Pancreas (tissue), 10 donors: ENCODE measurements at regions not wholly inside any gene's neighbourhood (a gene's known extent, or its start where the extent isn't known, plus 50 kb on each side); places are given as distances from the start of the nearest gene placed in this dataset.

Experiments used
- ATAC-seq, 4 donors: fragments of 200-7000 bp; cut with Tn5 transposase; one replicate each; pipeline versions ENCODE4 v1.8.0 to v1.9.1; 2020; ENCODE audit warnings: mild to moderate bottlenecking in 4 of 4, moderate library complexity in 4 of 4
- DNase-seq, 6 donors: peaks; one replicate each; pipeline ENCODE4 v3.0.0-alpha.2; 2020
- FAIRE-seq: peaks from 2 replicates; lab custom pipeline; 2012; peaks lifted over from hg19 to GRCh38; lab: Jason Lieb, UNC
- H3K27ac ChIP-seq, 4 donors: fragments of 200-600 bp; sonication (generic); 1 replicate in 3 of 4; 2 replicates in 1 of 4; pipeline versions ENCODE4 v1.5.0 to v1.8.0; 2020
- H3K27me3 ChIP-seq, 4 donors: fragments of 200-600 bp; one replicate each; pipeline ENCODE4 v1.8.0; 2021
- H3K36me3 ChIP-seq, 3 donors: fragments of 200-600 bp; sonication (generic) in 1 of 3; one replicate each; pipeline versions ENCODE4 v1.5.0 to v1.8.0; 2020 to 2021
- H3K4me1 ChIP-seq, 3 donors: fragments of 200-600 bp; one replicate each; pipeline ENCODE4 v1.8.0; 2021
- H3K4me3 ChIP-seq, 4 donors: fragments of 200-600 bp; sonication (generic) in 2 of 4; one replicate each; pipeline versions ENCODE4 v1.5.0 to v1.8.0; 2020 to 2021
- H3K9me3 ChIP-seq, 4 donors: fragments of 200-600 bp; one replicate each; pipeline ENCODE4 v1.8.0; 2021
- WGBS, 2 donors: extraction: QIAGEN DNeasy Blood & Tissue Kit; methylation state at CpG; one replicate each; pipeline ENCODE4 v1.1.7; 2013; 5-methylcytosine and 5-hydroxymethylcytosine counted together
- intact Hi-C, 3 donors: fragments of 100-400 bp; cut with DNase I; formaldehyde crosslinking; loops; one replicate each; pipeline versions ENCODE4 v1.11.1 to v1.14.2; 2022
- TF ChIP-seq, protein P1 (sequence below), 4 donors: fragments of 200-600 bp; sonication (generic) in 3 of 4; IDR thresholded peaks; one replicate each; pipeline versions ENCODE4 v1.5.0 to v1.8.0; 2021; ENCODE audit warnings: antibody characterized with exemption in 4 of 4
- donor health status: healthy with polysubstance abuse.
- donor health status: DM: no; HTN: no; CAD: no; lungs with moderate emphysema.
- donor health status: DM: no; HTN: no; CAD: no.
- donor health status: control.
- donor health status: control.
- donor health status: Bipolar disorder and iron deficiency.
- donor health status: DM: yes; HTN: yes; CAD: no.
- donor health status: DM: no; HTN: no; CAD: no.
- donor health status: DM: no; HTN: no; CAD: no.
- donor health status: DM: yes; HTN: yes; CAD: no.

GRCh38 chr2:226439337-226439736 is 360.3 kb downstream of the IRS1 start:
- Histone ChIP-seq H3K9me3 (no peaks in the 10 kb centered on the region), H3K27ac (no peak overlapping the region), H3K4me3 (no peak overlapping the region), H3K27me3 (no peaks in the 10 kb centered on the region), H3K36me3 (no peaks in the 10 kb centered on the region), H3K4me1 (no peaks in the 10 kb centered on the region)
- intact Hi-C loops: no loop called here
- DNase-seq (no peak), ATAC-seq (no peak), FAIRE-seq (no peak)
- TF ChIP-seq, protein P1, sequence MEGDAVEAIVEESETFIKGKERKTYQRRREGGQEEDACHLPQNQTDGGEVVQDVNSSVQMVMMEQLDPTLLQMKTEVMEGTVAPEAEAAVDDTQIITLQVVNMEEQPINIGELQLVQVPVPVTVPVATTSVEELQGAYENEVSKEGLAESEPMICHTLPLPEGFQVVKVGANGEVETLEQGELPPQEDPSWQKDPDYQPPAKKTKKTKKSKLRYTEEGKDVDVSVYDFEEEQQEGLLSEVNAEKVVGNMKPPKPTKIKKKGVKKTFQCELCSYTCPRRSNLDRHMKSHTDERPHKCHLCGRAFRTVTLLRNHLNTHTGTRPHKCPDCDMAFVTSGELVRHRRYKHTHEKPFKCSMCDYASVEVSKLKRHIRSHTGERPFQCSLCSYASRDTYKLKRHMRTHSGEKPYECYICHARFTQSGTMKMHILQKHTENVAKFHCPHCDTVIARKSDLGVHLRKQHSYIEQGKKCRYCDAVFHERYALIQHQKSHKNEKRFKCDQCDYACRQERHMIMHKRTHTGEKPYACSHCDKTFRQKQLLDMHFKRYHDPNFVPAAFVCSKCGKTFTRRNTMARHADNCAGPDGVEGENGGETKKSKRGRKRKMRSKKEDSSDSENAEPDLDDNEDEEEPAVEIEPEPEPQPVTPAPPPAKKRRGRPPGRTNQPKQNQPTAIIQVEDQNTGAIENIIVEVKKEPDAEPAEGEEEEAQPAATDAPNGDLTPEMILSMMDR (IDR thresholded peaks at IDR 0.05): no peak
- WGBS, 2 donors: 79 to 85% methylated on average over 6 of the region's 6 CpGs

GRCh38 chr2:226435146-226435545 is 364.5 kb downstream of the IRS1 start:
- H3K27ac ChIP-seq: no peak overlapping the region
- no peaks in the 10 kb centered on the region for H3K9me3 ChIP-seq
- intact Hi-C loops: no loop called here
- 79 to 83% methylated on average over 5 of the region's 5 CpGs for WGBS, 2 donors
- H3K4me1 ChIP-seq: no peaks in the 10 kb centered on the region
- no peak for FAIRE-seq
- H3K36me3 ChIP-seq: no peaks in the 10 kb centered on the region
- peak in 1 of 4 donors; percentile 11 for ATAC-seq
- TF ChIP-seq, protein P1 (IDR thresholded peaks at IDR 0.05): no peak
- H3K27me3 ChIP-seq: no peaks in the 10 kb centered on the region
- no peak for DNase-seq
- H3K4me3 ChIP-seq: no peak overlapping the region

DNA sequence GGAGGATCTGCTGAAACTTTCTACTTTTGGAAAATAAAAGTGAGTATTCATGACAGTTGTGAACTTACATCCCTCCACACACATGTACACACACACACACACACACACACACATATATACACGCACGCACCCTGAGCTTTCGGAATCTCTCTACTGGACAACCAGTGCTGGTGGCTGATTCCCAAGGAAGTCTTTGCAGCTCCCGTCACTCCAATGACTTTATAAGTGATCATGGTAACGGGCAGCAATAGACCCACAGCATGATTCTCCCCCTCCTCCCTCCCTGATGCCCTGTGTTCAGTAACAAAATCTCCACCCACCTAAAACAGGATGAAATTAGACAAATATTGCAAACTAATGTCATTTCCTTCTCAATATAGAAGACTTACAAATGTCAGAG is 364.9 kb downstream of the IRS1 start:
- Histone ChIP-seq H3K4me3 (no peak overlapping the region), H3K4me1 (no peaks in the 10 kb centered on the region), H3K9me3 (no peaks in the 10 kb centered on the region), H3K27ac (no peak overlapping the region), H3K27me3 (no peaks in the 10 kb centered on the region), H3K36me3 (no peaks in the 10 kb centered on the region)
- ATAC-seq: no peak
- FAIRE-seq: no peak
- TF ChIP-seq, protein P1 (IDR thresholded peaks at IDR 0.05): no peak
- no peak for DNase-seq
- 67 to 69% methylated on average over 5 of the region's 5 CpGs for WGBS, 2 donors
- intact Hi-C loops: no loop called here

- Histone ChIP-seq H3K4me3 (no peak overlapping the region), H3K27ac (no peak overlapping the region), H3K4me1 (peaks cover 0 to 8% (median 7%) of the 10 kb centered on the region in 3 donors), H3K27me3 (no peaks in the 10 kb centered on the region), H3K9me3 (no peaks in the 10 kb centered on the region), H3K36me3 (no peaks in the 10 kb centered on the region)
- TF ChIP-seq, protein P1 (IDR thresholded peaks at IDR 0.05): no peak
- no peak for ATAC-seq
- no peak for DNase-seq
- 54 to 62% methylated on average over 2 of the region's 2 CpGs for WGBS, 2 donors
- FAIRE-seq: no peak
- intact Hi-C loops: no loop called here
Observed at GRCh38 chr2:226431288-226431948, 368.2 kb downstream of the IRS1 start.

DNA sequence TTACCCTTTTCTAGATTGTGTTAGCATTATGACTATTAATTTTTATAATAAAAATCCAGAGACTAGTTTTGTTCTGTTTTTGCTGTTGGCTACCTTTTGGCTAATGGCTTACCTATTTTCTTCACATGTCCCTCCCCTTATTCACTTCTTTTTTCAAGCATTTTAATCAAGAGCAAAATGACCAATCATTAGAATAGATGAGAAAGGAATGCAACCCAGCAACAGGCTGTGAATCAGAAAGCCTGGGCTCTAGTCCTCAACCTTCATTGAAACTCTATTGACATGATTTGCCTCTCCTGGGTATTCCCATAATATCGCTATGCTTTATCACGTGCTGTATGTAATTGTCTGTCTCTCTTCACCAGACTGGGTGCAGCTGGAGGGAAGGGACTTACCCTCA is 370.1 kb downstream of the IRS1 start:
- H3K4me1 ChIP-seq: peaks cover 0 to 8% (median 7%) of the 10 kb centered on the region in 3 donors
- no peak overlapping the region for H3K27ac ChIP-seq
- 52 to 58% methylated on average over 2 of the region's 2 CpGs for WGBS, 2 donors
- H3K4me3 ChIP-seq: no peak overlapping the region
- intact Hi-C loops: no loop called here
- ATAC-seq (no peak), DNase-seq (no peak), FAIRE-seq (peak; percentile 66)
- no peaks in the 10 kb centered on the region for H3K27me3 ChIP-seq
- H3K36me3 ChIP-seq: no peaks in the 10 kb centered on the region
- H3K9me3 ChIP-seq: no peaks in the 10 kb centered on the region
- TF ChIP-seq, protein P1 (IDR thresholded peaks at IDR 0.05): no peak
